T1000 (cell line): ENCODE measurements at regions not wholly inside any gene's neighbourhood (a gene's known extent, or its start where the extent isn't known, plus 50 kb on each side); places are given as distances from the start of the nearest gene placed in this dataset.

Source experiments
- DNase-seq: peaks from one replicate; lab custom pipeline; 2025; ENCODE audit warnings: mixed read lengths; lab: John Stamatoyannopoulos, UW

- DNase-seq, result no peak
These were observed 869.2 kb upstream of the GCFC2 start for GRCh38 chr2:76579911-76580310.

GRCh38 chr2:76572981-76573380, 862.3 kb upstream of the GCFC2 start:
- no peak for DNase-seq

- no peak for DNase-seq
These were observed 859.1 kb upstream of the GCFC2 start for GRCh38 chr2:76569819-76570218.

- DNase-seq, result no peak
These were observed 856.8 kb upstream of the GCFC2 start for GRCh38 chr2:76567478-76567877.

GRCh38 chr2:76564734-76565133, 854.0 kb upstream of the GCFC2 start:
- DNase-seq, result no peak

- DNase-seq, result no peak
These were observed 853.0 kb upstream of the GCFC2 start for GRCh38 chr2:76563730-76564129.

GRCh38 chr2:76558157-76558556, 847.4 kb upstream of the GCFC2 start:
- no peak for DNase-seq

DNA sequence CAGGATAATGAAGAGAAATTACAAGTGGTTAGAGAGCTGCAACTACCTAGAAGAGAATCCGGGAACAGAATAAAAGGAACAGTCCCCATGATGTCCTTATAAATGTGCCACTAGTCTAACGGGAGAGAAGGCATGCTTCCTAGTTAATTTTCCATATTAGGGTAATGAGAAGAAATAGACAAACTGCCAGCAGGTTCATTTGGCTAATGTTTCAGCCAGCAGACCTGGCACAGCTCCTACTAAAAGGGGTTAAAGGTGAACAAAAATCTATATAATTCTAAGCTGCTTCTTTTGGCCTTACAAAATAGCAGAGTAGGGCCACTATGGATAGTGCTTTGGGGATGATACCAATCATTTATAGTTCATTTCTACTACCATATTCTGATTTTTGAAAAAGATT, 845.3 kb upstream of the GCFC2 start:
- no peak for DNase-seq

DNA sequence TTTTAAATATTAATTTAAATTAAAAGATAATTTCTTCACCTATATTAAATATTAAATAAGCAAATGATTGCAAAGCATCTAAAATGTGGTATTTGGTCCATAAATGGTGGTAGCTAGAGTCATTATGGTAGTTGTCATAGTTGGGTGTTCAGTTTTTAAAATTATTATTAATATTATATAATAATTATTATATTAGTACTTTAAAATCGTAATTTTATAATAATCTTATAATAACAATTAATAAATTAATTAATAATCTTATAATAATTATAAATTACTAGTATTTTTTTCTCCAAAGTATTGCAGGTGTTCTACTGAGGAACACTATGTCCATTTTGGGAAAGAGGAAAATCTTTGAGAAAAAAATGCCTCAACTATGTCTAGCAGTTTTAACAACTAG, 835.5 kb upstream of the GCFC2 start:
- DNase-seq, result no peak

- no peak for DNase-seq
These were observed 834.2 kb upstream of the GCFC2 start for GRCh38 chr2:76544901-76545300.

DNA sequence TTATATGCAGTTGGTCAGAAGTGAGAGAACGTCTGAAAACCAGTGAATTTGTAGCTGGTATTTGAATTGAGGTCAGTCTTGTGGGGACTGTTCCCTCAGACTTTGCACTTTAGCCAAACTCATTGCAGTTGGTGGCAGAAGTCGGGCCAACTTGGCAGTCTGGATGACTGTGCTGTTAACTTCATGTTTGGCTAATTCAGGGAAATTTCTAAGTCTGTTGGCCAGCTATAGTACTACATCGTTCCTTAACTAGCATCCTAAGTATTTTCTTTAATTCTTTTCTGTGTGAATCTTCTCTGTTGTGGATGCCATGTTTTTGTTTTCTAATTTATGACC, 806.8 kb upstream of the GCFC2 start:
- no peak for DNase-seq

GRCh38 chr2:76516861-76517573, 806.3 kb upstream of the GCFC2 start:
- peak; percentile 7 for DNase-seq

GRCh38 chr2:76512201-76512820, 801.6 kb upstream of the GCFC2 start:
- no peak for DNase-seq

- no peak for DNase-seq
These were observed 795.8 kb upstream of the GCFC2 start for GRCh38 chr2:76506538-76506937.

- DNase-seq, result no peak
These were observed 790.9 kb upstream of the GCFC2 start for GRCh38 chr2:76501641-76502040.

- DNase-seq, result no peak
These were observed 787.6 kb upstream of the GCFC2 start for GRCh38 chr2:76498360-76498759.

DNA sequence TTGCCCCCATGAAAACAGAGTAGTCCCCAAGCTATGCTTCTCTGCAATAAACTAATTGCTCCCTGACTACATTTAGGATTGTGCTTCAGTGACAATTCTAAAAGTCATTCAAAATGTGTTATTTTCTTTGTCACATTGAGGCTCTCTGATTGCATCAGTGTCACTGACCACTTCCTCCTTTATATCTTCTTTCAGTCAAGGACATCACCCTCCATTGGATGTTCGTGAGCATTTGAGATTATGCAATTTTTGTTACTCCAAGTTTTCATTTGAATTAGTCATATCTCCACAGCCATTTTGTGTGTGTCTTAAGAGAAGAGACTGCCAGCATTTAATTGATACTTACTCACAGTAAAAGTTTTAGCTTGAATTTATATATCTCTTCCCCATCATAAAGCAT, 780.8 kb upstream of the GCFC2 start:
- DNase-seq, result no peak

GRCh38 chr2:76478266-76479035, 767.7 kb upstream of the GCFC2 start:
- DNase-seq, result no peak

DNA sequence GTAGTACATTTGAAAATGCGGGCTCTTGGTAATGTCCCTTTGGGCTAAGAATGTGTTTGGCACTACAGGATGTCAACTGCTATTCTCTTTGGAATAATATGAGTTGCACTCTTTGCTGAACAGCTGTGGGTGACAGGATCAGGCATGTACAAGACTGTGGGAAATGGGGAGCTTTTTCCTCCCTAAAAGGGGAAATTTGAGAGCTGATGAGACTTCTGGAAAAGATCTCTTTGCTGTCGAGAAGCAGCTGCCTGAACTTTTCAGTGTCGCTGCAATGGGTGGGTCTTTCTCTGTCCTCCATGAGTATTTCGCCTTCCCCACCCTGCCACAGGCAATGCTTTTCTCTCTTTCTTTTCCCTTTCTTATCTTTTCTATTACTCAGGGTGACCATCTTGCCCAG, 762.2 kb upstream of the GCFC2 start:
- no peak for DNase-seq

DNA sequence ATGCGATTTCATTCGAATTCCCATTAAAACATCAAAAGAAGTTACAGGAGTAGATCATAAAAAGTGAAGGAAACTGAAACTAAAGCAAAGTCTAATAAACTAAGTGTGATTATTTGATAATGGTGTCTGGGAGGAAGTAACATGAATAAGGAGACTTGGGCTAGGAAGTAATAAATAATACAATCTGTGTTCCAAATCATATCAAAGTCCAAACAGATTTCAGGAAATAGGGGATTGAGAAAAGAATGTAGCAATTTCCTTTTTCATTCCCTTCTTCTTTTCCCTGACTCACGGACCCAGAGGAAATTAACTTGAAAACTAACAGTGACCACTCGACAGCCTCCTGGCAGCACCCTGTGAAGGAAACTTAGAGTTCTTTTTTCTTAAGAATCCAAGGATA, 758.4 kb upstream of the GCFC2 start:
- DNase-seq, result no peak

- no peak for DNase-seq
These were observed 756.6 kb upstream of the GCFC2 start for GRCh38 chr2:76467326-76467725.

GRCh38 chr2:76464310-76464709, 753.6 kb upstream of the GCFC2 start:
- DNase-seq, result no peak

DNA sequence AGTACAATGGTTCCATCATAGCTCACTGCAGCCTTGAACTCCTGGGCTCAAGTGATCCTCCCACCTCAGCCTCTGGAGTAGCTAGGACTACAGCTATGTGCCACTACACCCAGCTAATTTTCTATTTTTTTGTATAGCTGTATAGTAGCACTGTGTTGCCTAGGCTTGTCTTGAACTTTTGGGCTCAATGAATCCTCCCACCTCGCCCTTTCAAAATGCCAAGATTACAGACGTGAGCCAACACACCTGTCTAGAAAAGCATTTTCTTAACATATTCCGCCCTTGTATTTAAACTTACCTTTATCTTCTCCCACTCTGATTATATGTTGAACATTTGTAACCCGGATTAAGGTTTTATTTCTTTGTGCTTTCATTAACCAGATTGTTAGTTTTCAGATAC, 750.7 kb upstream of the GCFC2 start:
- DNase-seq, result no peak
